HG03064 (cell line): ENCODE measurements at regions not wholly inside any gene's neighbourhood (a gene's known extent, or its start where the extent isn't known, plus 50 kb on each side); places are given as distances from the start of the nearest gene placed in this dataset.
"Not testable (repeated sequence)": the region's sequence is repeated elsewhere in the genome, so short reads cannot be mapped to it uniquely, and the experiment has no call there.

Experiments used
- ATAC-seq: cut with Tn5 transposase; IDR thresholded peaks from one replicate; pipeline ENCODE4 v1.9.1; 2021; ENCODE audit warnings: low read depth; ENCODE audit not compliant: unreplicated experiment

- ATAC-seq, result no peak
Observed at GRCh38 chr11:104781037-104781436, 117.2 kb downstream of the CASP12 start.

- ATAC-seq, result no peak
Observed at GRCh38 chr11:104776501-104777170, 121.6 kb downstream of the CASP12 start.

- ATAC-seq, result no peak
Observed at GRCh38 chr11:104774578-104774977, 123.7 kb downstream of the CASP12 start.

- no peak for ATAC-seq
Observed at GRCh38 chr11:104772806-104773241, 125.4 kb downstream of the CASP12 start.

GRCh38 chr11:104771763-104772162 is 126.5 kb downstream of the CASP12 start:
- ATAC-seq, result no peak

GRCh38 chr11:104771046-104771445 is 127.2 kb downstream of the CASP12 start:
- ATAC-seq, result not testable (repeated sequence)

GRCh38 chr11:104765401-104766095 is 132.7 kb downstream of the CASP12 start:
- no peak for ATAC-seq

- ATAC-seq, result no peak
Observed at GRCh38 chr11:104764710-104765045, 133.6 kb downstream of the CASP12 start.

- no peak for ATAC-seq
Observed at GRCh38 chr11:104763930-104764709, 134.1 kb downstream of the CASP12 start.

GRCh38 chr11:104761511-104761910 is 136.7 kb downstream of the CASP12 start:
- no peak for ATAC-seq

- no peak for ATAC-seq
Observed at GRCh38 chr11:104759464-104759863, 138.8 kb downstream of the CASP12 start.

GRCh38 chr11:104738918-104739317 is 159.3 kb downstream of the CASP12 start:
- ATAC-seq, result no peak

- ATAC-seq, result no peak
Observed at GRCh38 chr11:104738208-104738607, 160.1 kb downstream of the CASP12 start.

- ATAC-seq, result no peak
Observed at GRCh38 chr11:104736502-104736901, 161.8 kb downstream of the CASP12 start.

- ATAC-seq, result no peak
Observed at GRCh38 chr11:104734998-104735397, 163.3 kb downstream of the CASP12 start.

GRCh38 chr11:104731890-104732289 is 166.4 kb downstream of the CASP12 start:
- no peak for ATAC-seq

- ATAC-seq, result no peak
Observed at GRCh38 chr11:104728927-104729326, 169.3 kb downstream of the CASP12 start.

- no peak for ATAC-seq
Observed at GRCh38 chr11:104727768-104728167, 170.5 kb downstream of the CASP12 start.

GRCh38 chr11:104727095-104727494 is 171.2 kb downstream of the CASP12 start:
- ATAC-seq, result no peak

GRCh38 chr11:104725796-104726408 is 172.4 kb downstream of the CASP12 start:
- no peak for ATAC-seq

GRCh38 chr11:104713401-104713800 is 184.9 kb downstream of the CASP12 start:
- no peak for ATAC-seq
